ENCODE measurements at regions not wholly inside any gene's neighbourhood (a gene's known extent, or its start where the extent isn't known, plus 50 kb on each side); places are given as distances from the start of the nearest gene placed in this dataset.

DNA sequence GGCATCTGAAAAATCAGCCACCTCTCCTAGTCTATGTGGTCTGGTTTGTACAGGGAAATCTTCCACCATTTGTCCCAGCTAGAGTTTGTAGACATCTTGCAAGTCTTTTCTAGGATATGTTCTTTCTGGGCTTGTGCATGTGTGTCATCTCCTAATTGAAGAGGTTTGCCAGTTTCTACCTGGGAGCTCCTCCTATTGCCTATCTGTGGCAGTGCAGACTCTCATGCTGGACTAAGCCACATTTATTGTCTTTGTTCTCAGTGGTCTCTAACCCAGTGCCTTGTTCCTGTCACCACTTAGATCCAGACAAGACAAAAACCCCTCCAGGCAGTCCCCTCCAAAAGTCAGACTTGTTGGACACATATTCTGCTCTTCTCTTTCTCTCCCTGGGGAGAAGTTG is 72.0 kb upstream of the MRPS9 start (continued):
- TF ChIP-seq, protein P1, sequence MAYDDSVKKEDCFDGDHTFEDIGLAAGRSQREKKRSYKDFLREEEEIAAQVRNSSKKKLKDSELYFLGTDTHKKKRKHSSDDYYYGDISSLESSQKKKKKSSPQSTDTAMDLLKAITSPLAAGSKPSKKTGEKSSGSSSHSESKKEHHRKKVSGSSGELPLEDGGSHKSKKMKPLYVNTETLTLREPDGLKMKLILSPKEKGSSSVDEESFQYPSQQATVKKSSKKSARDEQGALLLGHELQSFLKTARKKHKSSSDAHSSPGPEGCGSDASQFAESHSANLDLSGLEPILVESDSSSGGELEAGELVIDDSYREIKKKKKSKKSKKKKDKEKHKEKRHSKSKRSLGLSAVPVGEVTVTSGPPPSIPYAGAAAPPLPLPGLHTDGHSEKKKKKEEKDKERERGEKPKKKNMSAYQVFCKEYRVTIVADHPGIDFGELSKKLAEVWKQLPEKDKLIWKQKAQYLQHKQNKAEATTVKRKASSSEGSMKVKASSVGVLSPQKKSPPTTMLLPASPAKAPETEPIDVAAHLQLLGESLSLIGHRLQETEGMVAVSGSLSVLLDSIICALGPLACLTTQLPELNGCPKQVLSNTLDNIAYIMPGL (CRISPR knock-in tag; IDR thresholded peaks at IDR 0.05), result no peak

GRCh38 chr2:104969564-104969963 is 68.3 kb upstream of the MRPS9 start:
- DNase-seq (ENCODE audit: low spot score) (no peak), ATAC-seq (peak; percentile 84)
- Mint-ChIP-seq H3K27me3 (ENCODE audit: low read depth) (peaks cover 9% of the 10 kb centered on the region), H3K4me3 (no peak overlapping the region), H3K36me3 (peaks cover 8% of the 10 kb centered on the region), H3K4me1 (peaks cover 18% of the 10 kb centered on the region), H3K9me3 (peaks cover 33% of the 10 kb centered on the region), H3K27ac (no peak overlapping the region)
- TF ChIP-seq ZNF423 (CRISPR knock-in tag; IDR thresholded peaks at IDR 0.05), result peak; percentile 59
- peak; percentile 49; the same call in 1 of the 2 replicates for TF ChIP-seq NFE2L1 (CRISPR knock-in tag; IDR thresholded peaks at IDR 0.05)
- TF ChIP-seq, protein P2, sequence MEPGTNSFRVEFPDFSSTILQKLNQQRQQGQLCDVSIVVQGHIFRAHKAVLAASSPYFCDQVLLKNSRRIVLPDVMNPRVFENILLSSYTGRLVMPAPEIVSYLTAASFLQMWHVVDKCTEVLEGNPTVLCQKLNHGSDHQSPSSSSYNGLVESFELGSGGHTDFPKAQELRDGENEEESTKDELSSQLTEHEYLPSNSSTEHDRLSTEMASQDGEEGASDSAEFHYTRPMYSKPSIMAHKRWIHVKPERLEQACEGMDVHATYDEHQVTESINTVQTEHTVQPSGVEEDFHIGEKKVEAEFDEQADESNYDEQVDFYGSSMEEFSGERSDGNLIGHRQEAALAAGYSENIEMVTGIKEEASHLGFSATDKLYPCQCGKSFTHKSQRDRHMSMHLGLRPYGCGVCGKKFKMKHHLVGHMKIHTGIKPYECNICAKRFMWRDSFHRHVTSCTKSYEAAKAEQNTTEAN (CRISPR knock-in tag; IDR thresholded peaks at IDR 0.05), result peak; percentile 83; the same call in 1 of the 2 replicates
- TF ChIP-seq SP1 (CRISPR knock-in tag; conservative IDR thresholded peaks at IDR 0.05), result no peak
- ChIA-PET CTCF (no interaction called here), POLR2A (no interaction called here)

GRCh38 chr2:104975371-104975770 is 62.5 kb upstream of the MRPS9 start:
- Mint-ChIP-seq H3K4me1 (no peaks in the 10 kb centered on the region), H3K9me3 (peaks cover 32% of the 10 kb centered on the region), H3K27ac (no peak overlapping the region), H3K36me3 (no peaks in the 10 kb centered on the region), H3K27me3 (ENCODE audit: low read depth) (peaks cover 17% of the 10 kb centered on the region), H3K4me3 (no peak overlapping the region)
- ATAC-seq, result no peak
- ChIA-PET CTCF (interaction anchor here (1.3 kb wide), 1 partner anchor 102 kb away, joined by 5 read pairs; no protein-coding TSS in a partner anchor), POLR2A (no interaction called here)
- no peak for DNase-seq (ENCODE audit: low spot score)
- TF ChIP-seq ZNF121 (CRISPR knock-in tag; IDR thresholded peaks at IDR 0.05) (no peak), TEAD1 (CRISPR knock-in tag; IDR thresholded peaks at IDR 0.05) (no peak), ATF1 (CRISPR knock-in tag; IDR thresholded peaks at IDR 0.05) (no peak), JUN (CRISPR knock-in tag; IDR thresholded peaks at IDR 0.05) (no peak), NFYB (CRISPR knock-in tag; conservative IDR thresholded peaks at IDR 0.05; ENCODE audit: low read depth) (no peak), CDX4 (CRISPR knock-in tag; IDR thresholded peaks at IDR 0.05; ENCODE audit: borderline replicate concordance) (no peak), CREB1 (CRISPR knock-in tag; IDR thresholded peaks at IDR 0.05) (no peak), SOX15 (CRISPR knock-in tag; IDR thresholded peaks at IDR 0.05) (no peak), OVOL2 (CRISPR knock-in tag; IDR thresholded peaks at IDR 0.05; ENCODE audit: borderline replicate concordance) (no peak), ZNF396 (CRISPR knock-in tag; IDR thresholded peaks at IDR 0.05; ENCODE audit: borderline replicate concordance) (no peak)
- TF ChIP-seq, protein P3, sequence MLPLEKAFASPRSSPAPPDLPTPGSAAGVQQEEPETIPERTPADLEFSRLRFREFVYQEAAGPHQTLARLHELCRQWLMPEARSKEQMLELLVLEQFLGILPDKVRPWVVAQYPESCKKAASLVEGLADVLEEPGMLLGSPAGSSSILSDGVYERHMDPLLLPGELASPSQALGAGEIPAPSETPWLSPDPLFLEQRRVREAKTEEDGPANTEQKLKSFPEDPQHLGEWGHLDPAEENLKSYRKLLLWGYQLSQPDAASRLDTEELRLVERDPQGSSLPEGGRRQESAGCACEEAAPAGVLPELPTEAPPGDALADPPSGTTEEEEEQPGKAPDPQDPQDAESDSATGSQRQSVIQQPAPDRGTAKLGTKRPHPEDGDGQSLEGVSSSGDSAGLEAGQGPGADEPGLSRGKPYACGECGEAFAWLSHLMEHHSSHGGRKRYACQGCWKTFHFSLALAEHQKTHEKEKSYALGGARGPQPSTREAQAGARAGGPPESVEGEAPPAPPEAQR (CRISPR knock-in tag; IDR thresholded peaks at IDR 0.05), result no peak
- TF ChIP-seq, protein P4, sequence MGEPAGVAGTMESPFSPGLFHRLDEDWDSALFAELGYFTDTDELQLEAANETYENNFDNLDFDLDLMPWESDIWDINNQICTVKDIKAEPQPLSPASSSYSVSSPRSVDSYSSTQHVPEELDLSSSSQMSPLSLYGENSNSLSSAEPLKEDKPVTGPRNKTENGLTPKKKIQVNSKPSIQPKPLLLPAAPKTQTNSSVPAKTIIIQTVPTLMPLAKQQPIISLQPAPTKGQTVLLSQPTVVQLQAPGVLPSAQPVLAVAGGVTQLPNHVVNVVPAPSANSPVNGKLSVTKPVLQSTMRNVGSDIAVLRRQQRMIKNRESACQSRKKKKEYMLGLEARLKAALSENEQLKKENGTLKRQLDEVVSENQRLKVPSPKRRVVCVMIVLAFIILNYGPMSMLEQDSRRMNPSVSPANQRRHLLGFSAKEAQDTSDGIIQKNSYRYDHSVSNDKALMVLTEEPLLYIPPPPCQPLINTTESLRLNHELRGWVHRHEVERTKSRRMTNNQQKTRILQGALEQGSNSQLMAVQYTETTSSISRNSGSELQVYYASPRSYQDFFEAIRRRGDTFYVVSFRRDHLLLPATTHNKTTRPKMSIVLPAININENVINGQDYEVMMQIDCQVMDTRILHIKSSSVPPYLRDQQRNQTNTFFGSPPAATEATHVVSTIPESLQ (CRISPR knock-in tag; IDR thresholded peaks at IDR 0.05), result no peak
- TF ChIP-seq, protein P5, sequence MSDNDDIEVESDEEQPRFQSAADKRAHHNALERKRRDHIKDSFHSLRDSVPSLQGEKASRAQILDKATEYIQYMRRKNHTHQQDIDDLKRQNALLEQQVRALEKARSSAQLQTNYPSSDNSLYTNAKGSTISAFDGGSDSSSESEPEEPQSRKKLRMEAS (CRISPR knock-in tag; IDR thresholded peaks at IDR 0.05), result no peak
- TF ChIP-seq, protein P6, sequence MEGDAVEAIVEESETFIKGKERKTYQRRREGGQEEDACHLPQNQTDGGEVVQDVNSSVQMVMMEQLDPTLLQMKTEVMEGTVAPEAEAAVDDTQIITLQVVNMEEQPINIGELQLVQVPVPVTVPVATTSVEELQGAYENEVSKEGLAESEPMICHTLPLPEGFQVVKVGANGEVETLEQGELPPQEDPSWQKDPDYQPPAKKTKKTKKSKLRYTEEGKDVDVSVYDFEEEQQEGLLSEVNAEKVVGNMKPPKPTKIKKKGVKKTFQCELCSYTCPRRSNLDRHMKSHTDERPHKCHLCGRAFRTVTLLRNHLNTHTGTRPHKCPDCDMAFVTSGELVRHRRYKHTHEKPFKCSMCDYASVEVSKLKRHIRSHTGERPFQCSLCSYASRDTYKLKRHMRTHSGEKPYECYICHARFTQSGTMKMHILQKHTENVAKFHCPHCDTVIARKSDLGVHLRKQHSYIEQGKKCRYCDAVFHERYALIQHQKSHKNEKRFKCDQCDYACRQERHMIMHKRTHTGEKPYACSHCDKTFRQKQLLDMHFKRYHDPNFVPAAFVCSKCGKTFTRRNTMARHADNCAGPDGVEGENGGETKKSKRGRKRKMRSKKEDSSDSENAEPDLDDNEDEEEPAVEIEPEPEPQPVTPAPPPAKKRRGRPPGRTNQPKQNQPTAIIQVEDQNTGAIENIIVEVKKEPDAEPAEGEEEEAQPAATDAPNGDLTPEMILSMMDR (IDR thresholded peaks at IDR 0.05), result no peak
- TF ChIP-seq, protein P7, sequence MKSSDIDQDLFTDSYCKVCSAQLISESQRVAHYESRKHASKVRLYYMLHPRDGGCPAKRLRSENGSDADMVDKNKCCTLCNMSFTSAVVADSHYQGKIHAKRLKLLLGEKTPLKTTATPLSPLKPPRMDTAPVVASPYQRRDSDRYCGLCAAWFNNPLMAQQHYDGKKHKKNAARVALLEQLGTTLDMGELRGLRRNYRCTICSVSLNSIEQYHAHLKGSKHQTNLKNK (CRISPR knock-in tag; IDR thresholded peaks at IDR 0.05), result no peak
- TF ChIP-seq, protein P1 (CRISPR knock-in tag; IDR thresholded peaks at IDR 0.05), result no peak

All from WTC11 (cell line).